ENCODE measurements at regions not wholly inside any gene's neighbourhood (a gene's known extent, or its start where the extent isn't known, plus 50 kb on each side); places are given as distances from the start of the nearest gene placed in this dataset.
A peak's percentile ranks its signal among the peaks of the same experiment; 100 is the strongest.

DNA sequence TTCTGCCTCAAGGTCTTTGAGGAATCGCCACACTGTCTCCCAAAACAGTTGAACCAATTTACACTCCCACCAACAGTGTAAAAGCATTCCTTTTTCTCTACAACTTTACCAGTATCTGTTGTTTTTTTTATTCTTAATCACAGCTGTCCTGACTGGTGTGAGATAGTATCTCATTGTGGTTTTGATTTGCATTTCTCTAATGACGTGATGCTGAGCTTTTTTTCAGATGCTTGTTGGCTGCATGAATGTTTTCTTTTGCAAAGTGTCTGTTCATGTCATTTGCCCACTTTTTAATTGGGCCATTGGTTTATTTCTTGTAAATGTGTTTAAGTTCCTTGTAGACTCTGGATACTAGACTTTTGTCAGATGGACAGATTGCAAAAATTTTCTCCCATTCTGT lies 400.0 kb downstream of the DEPDC1B start:
- ChIA-PET POLR2A (no interaction called here), CTCF (no interaction called here)
- H3K4me3 ChIP-seq (ENCODE audit: control insufficient read depth in 1 of 2, extremely low read depth in 1 of 2, low read length in 1 of 2): no peak overlapping the region
- no peak overlapping the region for H3K4me3 Mint-ChIP-seq
- 0% methylated on average over 1 of the region's 2 CpGs for WGBS (ENCODE audit: insufficient coverage)
- no peak overlapping the region for H3K27ac ChIP-seq (ENCODE audit: low read length)
- H3K27me3 Mint-ChIP-seq: no peaks in the 10 kb centered on the region
- H3K4me1 ChIP-seq (ENCODE audit: control insufficient read depth in 1 of 2, extremely low read depth in 1 of 2, insufficient read depth in 2 of 2, low read length in 2 of 2): no peaks in the 10 kb centered on the region
- DNase-seq (no peak), ATAC-seq (replicated peaks in 1 of 4) (no peak)
- no peaks in the 10 kb centered on the region for H3K36me3 Mint-ChIP-seq
- H3K4me1 Mint-ChIP-seq: no peaks in the 10 kb centered on the region
- no peaks in the 10 kb centered on the region for H3K9me3 ChIP-seq
- H3K36me3 ChIP-seq (ENCODE audit: control insufficient read depth in 2 of 2, extremely low read depth in 1 of 2, insufficient read depth in 1 of 2, low read length in 1 of 2): no peaks in the 10 kb centered on the region
- H3K27ac Mint-ChIP-seq: no peak overlapping the region
- H3K27me3 ChIP-seq (replicated peaks in 1 of 2; ENCODE audit: control insufficient read depth in 2 of 2, extremely low read depth in 1 of 2, insufficient read depth in 2 of 2, low read length in 1 of 2): no peaks in the 10 kb centered on the region
- peaks cover 3 to 8% (median 5%) of the 10 kb centered on the region in 3 donors for H3K9me3 Mint-ChIP-seq

DNA sequence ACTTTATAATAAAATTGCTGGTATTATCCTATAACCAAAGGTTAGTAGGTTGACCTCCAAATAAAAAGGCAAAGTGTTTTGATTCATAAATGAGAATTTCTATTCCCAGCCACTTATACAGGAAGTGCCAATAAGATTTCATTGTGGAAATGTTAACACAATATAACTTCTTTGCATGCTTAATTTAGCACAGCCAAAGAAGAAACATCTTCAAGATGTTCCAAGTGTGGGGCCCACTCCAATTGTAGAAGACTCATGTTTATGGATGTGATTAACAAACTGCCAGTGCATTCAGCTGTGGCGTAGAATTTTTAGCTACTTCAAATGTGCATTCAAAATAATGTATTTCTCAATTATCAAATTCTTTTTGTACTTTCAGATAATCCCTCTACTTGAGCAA lies 402.3 kb downstream of the DEPDC1B start:
- Histone ChIP-seq H3K36me3 (ENCODE audit: control insufficient read depth in 2 of 2, extremely low read depth in 1 of 2, insufficient read depth in 1 of 2, low read length in 1 of 2) (no peaks in the 10 kb centered on the region), H3K4me1 (ENCODE audit: control insufficient read depth in 1 of 2, extremely low read depth in 1 of 2, insufficient read depth in 2 of 2, low read length in 2 of 2) (no peaks in the 10 kb centered on the region), H3K27ac (ENCODE audit: low read length) (no peak overlapping the region), H3K4me3 (ENCODE audit: control insufficient read depth in 1 of 2, extremely low read depth in 1 of 2, low read length in 1 of 2) (no peak overlapping the region), H3K27me3 (replicated peaks in 1 of 2; ENCODE audit: control insufficient read depth in 2 of 2, extremely low read depth in 1 of 2, insufficient read depth in 2 of 2, low read length in 1 of 2) (no peaks in the 10 kb centered on the region), H3K9me3 (no peaks in the 10 kb centered on the region)
- ChIA-PET POLR2A (no interaction called here), CTCF (no interaction called here)
- no peak for ATAC-seq (replicated peaks in 1 of 4)
- Mint-ChIP-seq H3K9me3 (peaks cover 0 to 4% (median 4%) of the 10 kb centered on the region in 3 donors), H3K36me3 (no peaks in the 10 kb centered on the region), H3K4me3 (no peak overlapping the region), H3K27me3 (no peaks in the 10 kb centered on the region), H3K27ac (no peak overlapping the region), H3K4me1 (no peaks in the 10 kb centered on the region)
- no peak for DNase-seq
- WGBS (ENCODE audit: insufficient coverage): no CpG with 5 or more reads among the region's 1 CpG

DNA sequence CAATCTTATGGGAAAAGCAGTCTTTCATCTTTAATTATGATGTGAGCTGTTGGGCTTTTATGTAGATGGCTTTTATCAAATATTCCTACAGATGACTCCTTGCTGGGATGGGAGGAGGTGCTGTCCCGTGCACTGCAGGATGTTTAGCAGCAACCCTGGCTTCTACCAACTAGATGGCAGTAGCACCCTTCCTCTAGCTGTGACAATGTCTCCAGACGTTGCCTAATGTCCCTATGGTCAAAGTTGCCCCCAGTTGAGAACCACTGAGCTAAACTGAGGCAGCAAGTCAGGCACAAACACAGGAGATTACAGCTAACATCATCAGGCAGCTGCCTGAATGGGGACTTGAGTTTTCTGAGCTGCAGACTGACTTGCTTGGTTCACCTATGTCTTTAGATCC lies 401.9 kb upstream of the PDE4D start:
- DNase-seq (peak in 1 of 35 experiments; percentile 0), ATAC-seq (replicated peaks in 1 of 4) (no peak)
- H3K4me3 Mint-ChIP-seq: no peak overlapping the region
- H3K4me1 ChIP-seq (ENCODE audit: control insufficient read depth in 1 of 2, extremely low read depth in 1 of 2, insufficient read depth in 2 of 2, low read length in 2 of 2): no peaks in the 10 kb centered on the region
- peaks cover 0 to 5% (median 4%) of the 10 kb centered on the region in 3 donors for H3K9me3 Mint-ChIP-seq
- no peaks in the 10 kb centered on the region for H3K27me3 Mint-ChIP-seq
- POLR2A ChIA-PET: no interaction called here
- H3K36me3 ChIP-seq (ENCODE audit: control insufficient read depth in 2 of 2, extremely low read depth in 1 of 2, insufficient read depth in 1 of 2, low read length in 1 of 2): no peaks in the 10 kb centered on the region
- H3K4me3 ChIP-seq (ENCODE audit: control insufficient read depth in 1 of 2, extremely low read depth in 1 of 2, low read length in 1 of 2): no peak overlapping the region
- H3K27ac Mint-ChIP-seq: no peak overlapping the region
- CTCF ChIA-PET: no interaction called here
- WGBS (ENCODE audit: insufficient coverage): 11% methylated on average over 2 of the region's 2 CpGs
- no peaks in the 10 kb centered on the region for H3K4me1 Mint-ChIP-seq
- no peaks in the 10 kb centered on the region for H3K9me3 ChIP-seq
- no peaks in the 10 kb centered on the region for H3K27me3 ChIP-seq (replicated peaks in 1 of 2; ENCODE audit: control insufficient read depth in 2 of 2, extremely low read depth in 1 of 2, insufficient read depth in 2 of 2, low read length in 1 of 2)
- no peak overlapping the region for H3K27ac ChIP-seq (ENCODE audit: low read length)
- H3K36me3 Mint-ChIP-seq: no peaks in the 10 kb centered on the region

DNA sequence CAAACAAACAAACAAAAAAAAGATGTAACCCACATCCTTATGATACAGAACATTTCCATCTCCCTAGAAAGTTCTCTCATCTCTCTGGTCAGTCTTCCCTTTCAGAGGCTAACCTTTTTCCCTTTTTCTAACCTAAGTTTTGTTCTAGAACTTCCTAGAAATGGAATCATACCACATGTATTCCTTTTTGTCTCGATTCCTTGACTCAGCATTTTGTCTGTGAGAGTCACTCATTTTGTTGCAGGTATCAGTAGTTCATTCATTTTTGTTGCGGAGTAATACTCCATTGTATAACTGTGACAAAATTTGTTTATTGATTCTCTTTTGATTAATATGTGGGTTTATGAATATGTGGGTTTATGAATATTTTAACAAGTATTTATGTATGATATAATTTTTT lies 400.0 kb upstream of the PDE4D start:
- Mint-ChIP-seq H3K4me1 (no peaks in the 10 kb centered on the region), H3K9me3 (peaks cover 0 to 7% (median 5%) of the 10 kb centered on the region in 3 donors), H3K4me3 (no peak overlapping the region), H3K27ac (no peak overlapping the region), H3K36me3 (no peaks in the 10 kb centered on the region), H3K27me3 (no peaks in the 10 kb centered on the region)
- ATAC-seq (replicated peaks in 1 of 4): no peak
- H3K27me3 ChIP-seq (replicated peaks in 1 of 2; ENCODE audit: control insufficient read depth in 2 of 2, extremely low read depth in 1 of 2, insufficient read depth in 2 of 2, low read length in 1 of 2): no peaks in the 10 kb centered on the region
- no peaks in the 10 kb centered on the region for H3K9me3 ChIP-seq
- no peak overlapping the region for H3K4me3 ChIP-seq (ENCODE audit: control insufficient read depth in 1 of 2, extremely low read depth in 1 of 2, low read length in 1 of 2)
- CTCF ChIA-PET: no interaction called here
- no peaks in the 10 kb centered on the region for H3K36me3 ChIP-seq (ENCODE audit: control insufficient read depth in 2 of 2, extremely low read depth in 1 of 2, insufficient read depth in 1 of 2, low read length in 1 of 2)
- WGBS (ENCODE audit: insufficient coverage): no CpG with 5 or more reads among the region's 2 CpGs
- POLR2A ChIA-PET: no interaction called here
- H3K27ac ChIP-seq (ENCODE audit: low read length): no peak overlapping the region
- H3K4me1 ChIP-seq (ENCODE audit: control insufficient read depth in 1 of 2, extremely low read depth in 1 of 2, insufficient read depth in 2 of 2, low read length in 2 of 2): no peaks in the 10 kb centered on the region
- DNase-seq: no peak

DNA sequence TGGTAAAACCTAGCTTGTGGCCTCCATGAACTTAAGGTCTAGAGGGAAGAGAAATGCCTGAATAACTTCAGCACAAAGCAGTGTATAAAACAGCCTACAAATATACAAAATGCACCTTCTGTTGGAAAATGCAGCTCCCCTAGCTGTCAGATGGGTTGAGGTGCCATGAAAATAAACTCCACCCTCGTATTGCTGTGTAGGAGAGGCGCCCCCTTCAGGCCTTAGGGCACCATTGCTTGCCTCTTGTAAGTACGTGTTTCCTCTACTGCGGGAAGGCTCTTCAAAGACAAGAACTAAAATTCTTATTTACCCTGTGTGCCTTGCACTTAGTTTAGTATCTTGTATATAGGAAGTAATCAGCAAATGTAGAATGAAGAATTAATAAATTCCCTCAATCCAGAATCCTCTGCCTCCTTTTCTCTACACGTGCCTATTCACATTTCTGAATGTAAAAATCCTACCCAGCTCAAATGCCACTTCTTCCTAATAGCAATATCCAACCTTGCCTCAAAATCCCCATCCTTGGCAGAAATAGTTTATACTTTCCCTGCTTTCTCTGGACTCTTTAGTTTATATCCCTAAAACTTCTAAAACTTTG lies 393.7 kb upstream of the PDE4D start:
- ChIA-PET CTCF (no interaction called here), POLR2A (no interaction called here)
- Histone ChIP-seq H3K4me3 (ENCODE audit: control insufficient read depth in 1 of 2, extremely low read depth in 1 of 2, low read length in 1 of 2) (no peak overlapping the region), H3K36me3 (ENCODE audit: control insufficient read depth in 2 of 2, extremely low read depth in 1 of 2, insufficient read depth in 1 of 2, low read length in 1 of 2) (no peaks in the 10 kb centered on the region), H3K9me3 (no peaks in the 10 kb centered on the region), H3K4me1 (ENCODE audit: control insufficient read depth in 1 of 2, extremely low read depth in 1 of 2, insufficient read depth in 2 of 2, low read length in 2 of 2) (no peaks in the 10 kb centered on the region), H3K27me3 (replicated peaks in 1 of 2; ENCODE audit: control insufficient read depth in 2 of 2, extremely low read depth in 1 of 2, insufficient read depth in 2 of 2, low read length in 1 of 2) (no peaks in the 10 kb centered on the region), H3K27ac (ENCODE audit: low read length) (no peak overlapping the region)
- DNase-seq (peak in 1 of 35 experiments; percentile 24), ATAC-seq (replicated peaks in 1 of 4) (no peak)
- H3K4me1 Mint-ChIP-seq: no peaks in the 10 kb centered on the region
- peaks cover 0 to 3% (median 2%) of the 10 kb centered on the region in 3 donors for H3K9me3 Mint-ChIP-seq
- H3K36me3 Mint-ChIP-seq: no peaks in the 10 kb centered on the region
- no peak overlapping the region for H3K27ac Mint-ChIP-seq
- H3K27me3 Mint-ChIP-seq: no peaks in the 10 kb centered on the region
- no CpG with 5 or more reads among the region's 5 CpGs for WGBS (ENCODE audit: insufficient coverage)
- H3K4me3 Mint-ChIP-seq: no peak overlapping the region

DNA sequence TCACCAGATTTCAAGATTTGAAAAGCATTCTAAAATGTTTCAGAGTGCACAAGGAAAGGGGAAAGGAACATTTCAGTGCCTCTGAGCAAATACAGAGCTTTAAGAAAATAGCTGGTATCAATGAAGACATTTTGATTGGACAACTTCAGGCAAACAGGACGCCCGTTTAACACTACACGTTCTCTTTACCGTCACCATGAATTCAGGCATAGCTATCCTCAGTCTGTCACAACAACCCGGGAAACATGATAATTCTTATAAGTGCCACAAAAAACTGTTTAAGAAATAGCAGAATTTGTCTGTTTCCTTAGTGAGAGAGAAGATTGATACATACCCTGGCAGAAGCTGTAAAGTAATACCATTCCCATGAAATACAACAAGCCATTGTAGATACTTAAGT lies 392.4 kb upstream of the PDE4D start:
- H3K27me3 ChIP-seq (replicated peaks in 1 of 2; ENCODE audit: control insufficient read depth in 2 of 2, extremely low read depth in 1 of 2, insufficient read depth in 2 of 2, low read length in 1 of 2): no peaks in the 10 kb centered on the region
- no peaks in the 10 kb centered on the region for H3K9me3 ChIP-seq
- no peaks in the 10 kb centered on the region for H3K36me3 ChIP-seq (ENCODE audit: control insufficient read depth in 2 of 2, extremely low read depth in 1 of 2, insufficient read depth in 1 of 2, low read length in 1 of 2)
- ATAC-seq (replicated peaks in 1 of 4): no peak
- Mint-ChIP-seq H3K4me1 (no peaks in the 10 kb centered on the region), H3K4me3 (no peak overlapping the region), H3K27me3 (no peaks in the 10 kb centered on the region), H3K9me3 (peaks cover 0 to 3% (median 2%) of the 10 kb centered on the region in 3 donors), H3K27ac (no peak overlapping the region), H3K36me3 (no peaks in the 10 kb centered on the region)
- CTCF ChIA-PET: no interaction called here
- POLR2A ChIA-PET: no interaction called here
- H3K4me3 ChIP-seq (ENCODE audit: control insufficient read depth in 1 of 2, extremely low read depth in 1 of 2, low read length in 1 of 2): no peak overlapping the region
- WGBS (ENCODE audit: insufficient coverage): no CpG with 5 or more reads among the region's 5 CpGs
- no peak for DNase-seq
- H3K4me1 ChIP-seq (ENCODE audit: control insufficient read depth in 1 of 2, extremely low read depth in 1 of 2, insufficient read depth in 2 of 2, low read length in 2 of 2): no peaks in the 10 kb centered on the region
- no peak overlapping the region for H3K27ac ChIP-seq (ENCODE audit: low read length)

DNA sequence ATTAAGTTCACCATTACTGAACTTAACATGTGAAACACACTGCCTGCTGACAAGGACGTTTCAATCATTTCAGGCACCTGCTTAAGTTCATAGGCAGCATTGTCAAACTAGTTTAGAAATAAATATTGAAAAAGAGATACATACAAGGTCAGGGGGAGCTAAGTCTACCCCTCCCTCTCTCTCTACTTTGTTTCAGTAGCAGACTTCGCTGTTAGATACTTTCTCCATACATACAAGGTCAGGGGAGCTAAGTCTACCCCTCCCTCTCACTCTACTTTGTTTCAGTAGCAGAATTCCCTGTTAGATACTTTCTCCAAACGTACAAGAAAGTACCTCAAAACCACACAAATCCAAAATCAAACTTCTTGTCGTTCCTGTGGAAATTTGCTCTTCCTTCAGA lies 387.4 kb upstream of the PDE4D start:
- Mint-ChIP-seq H3K4me3 (no peak overlapping the region), H3K27ac (no peak overlapping the region), H3K4me1 (no peaks in the 10 kb centered on the region), H3K27me3 (no peaks in the 10 kb centered on the region), H3K36me3 (no peaks in the 10 kb centered on the region), H3K9me3 (peaks cover 0 to 4% (median 0%) of the 10 kb centered on the region in 3 donors)
- H3K27me3 ChIP-seq (replicated peaks in 1 of 2; ENCODE audit: control insufficient read depth in 2 of 2, extremely low read depth in 1 of 2, insufficient read depth in 2 of 2, low read length in 1 of 2): no peaks in the 10 kb centered on the region
- ATAC-seq (replicated peaks in 1 of 4): no peak
- ChIA-PET POLR2A (no interaction called here), CTCF (no interaction called here)
- no peak overlapping the region for H3K27ac ChIP-seq (ENCODE audit: low read length)
- no peak for DNase-seq
- no peak overlapping the region for H3K4me3 ChIP-seq (ENCODE audit: control insufficient read depth in 1 of 2, extremely low read depth in 1 of 2, low read length in 1 of 2)
- no peaks in the 10 kb centered on the region for H3K36me3 ChIP-seq (ENCODE audit: control insufficient read depth in 2 of 2, extremely low read depth in 1 of 2, insufficient read depth in 1 of 2, low read length in 1 of 2)
- H3K9me3 ChIP-seq: no peaks in the 10 kb centered on the region
- 38% methylated on average over 3 of the region's 4 CpGs for WGBS (ENCODE audit: insufficient coverage)
- no peaks in the 10 kb centered on the region for H3K4me1 ChIP-seq (ENCODE audit: control insufficient read depth in 1 of 2, extremely low read depth in 1 of 2, insufficient read depth in 2 of 2, low read length in 2 of 2)
